A673 (cell line): ENCODE measurements at regions not wholly inside any gene's neighbourhood (a gene's known extent, or its start where the extent isn't known, plus 50 kb on each side); places are given as distances from the start of the nearest gene placed in this dataset.

Experiments
- BruUV-seq: library from RNA; stranded (reverse); fragments of 400-500 nt; replicated peaks from 2 replicates; lab custom pipeline; 2021; lab: Mats Ljungman, UMichigan
- CTCF ChIA-PET: fragments of 300-600 bp; sonication (Branson Sonifier 250); formaldehyde crosslinking; loops from one replicate; lab custom pipeline; 2022; ENCODE audit warnings: antibody characterized with exemption; lab: Charles Lee
- POLR2A ChIA-PET: fragments of 300-600 bp; sonication (Branson Sonifier 250); formaldehyde crosslinking; loops from one replicate; lab custom pipeline; 2022; ENCODE audit warnings: antibody characterized with exemption; ENCODE audit not compliant: low non-redundant PET; lab: Charles Lee
- DNase-seq: peaks from one replicate; pipeline ENCODE4 v3.0.0-alpha.2; 2015; ENCODE audit warnings: low spot score
- H3K27ac ChIP-seq: fragments of 200-600 bp; sonication (generic); 2 replicates; pipeline ENCODE4 v1.5.1; 2016; ENCODE audit warnings: mixed run types, low read depth, mild to moderate bottlenecking, mixed read lengths, antibody characterized with exemption, low read length; ENCODE audit not compliant: poor library complexity, severe bottlenecking
- H3K27me3 ChIP-seq: fragments of 200-600 bp; sonication (generic); replicated peaks from 2 replicates; pipeline ENCODE4 v1.6.1; 2017; ENCODE audit warnings: mixed run types, low read depth, mild to moderate bottlenecking, mixed read lengths, antibody characterized with exemption, low read length; ENCODE audit not compliant: insufficient read depth, poor library complexity
- H3K36me3 ChIP-seq: fragments of 200-600 bp; sonication (generic); 2 replicates; pipeline ENCODE4 v1.6.1; 2016; ENCODE audit warnings: mixed run types, mild to moderate bottlenecking, mixed read lengths, antibody characterized with exemption, low read length; ENCODE audit not compliant: insufficient read depth, poor library complexity, severe bottlenecking
- H3K4me1 ChIP-seq: fragments of 200-600 bp; sonication (generic); 2 replicates; pipeline ENCODE4 v1.6.1; 2017; ENCODE audit warnings: mixed run types, mild to moderate bottlenecking, mixed read lengths, antibody characterized with exemption, low read length; ENCODE audit not compliant: insufficient read depth, poor library complexity, severe bottlenecking
- H3K4me3 ChIP-seq: fragments of 200-600 bp; sonication (generic); 2 replicates; pipeline ENCODE4 v1.5.1; 2016; ENCODE audit warnings: low read depth, mixed run types, mild to moderate bottlenecking, mixed read lengths, low read length; ENCODE audit not compliant: poor library complexity, severe bottlenecking
- H3K9me3 ChIP-seq: fragments of 200-600 bp; sonication (generic); 2 replicates; pipeline ENCODE4 v1.6.1; 2016; ENCODE audit warnings: mixed run types, low read depth, mild to moderate bottlenecking, mixed read lengths, antibody characterized with exemption, low read length; ENCODE audit not compliant: poor library complexity, severe bottlenecking
- EZH2 ChIP-seq: fragments of 200-600 bp; sonication (generic); IDR thresholded peaks from 2 replicates; pipeline ENCODE4 v1.6.1; 2017; ENCODE audit warnings: borderline replicate concordance, low read depth, mild to moderate bottlenecking, mixed read lengths, antibody characterized with exemption, low read length; ENCODE audit not compliant: poor library complexity, severe bottlenecking
- intact Hi-C: fragments of 100-400 bp; cut with micrococcal nuclease; formaldehyde crosslinking; loops from one replicate; pipeline ENCODE4 v1.10.0; 2022; ENCODE audit not compliant: unreplicated experiment
- TF ChIP-seq, protein P1 (sequence below): fragments of 300-800, 200-600 bp; sonication (generic); conservative IDR thresholded peaks from 2 replicates; pipeline ENCODE4 v1.5.1; 2017; ENCODE audit warnings: low read depth, mild to moderate bottlenecking, antibody characterized with exemption, low read length, moderate library complexity, mixed read lengths

DNA sequence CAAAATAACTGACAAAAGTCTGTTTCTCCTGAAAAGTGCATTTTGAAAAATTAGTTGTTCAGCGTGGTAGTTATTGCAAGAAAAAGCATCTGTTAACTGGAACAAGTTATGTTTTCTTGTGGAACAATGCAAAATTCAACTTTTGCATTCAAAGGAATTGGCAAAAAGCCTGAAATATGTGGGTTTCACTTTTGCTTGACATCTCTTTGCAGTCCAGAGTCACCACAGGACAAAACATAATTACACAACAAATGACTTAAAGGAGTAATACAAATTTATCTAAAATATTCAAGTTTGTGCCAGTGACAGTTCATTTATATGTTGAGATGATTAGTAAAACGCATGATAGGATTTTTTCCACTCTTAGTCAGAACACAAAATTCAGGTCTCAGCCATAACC lies 96.3 kb upstream of the P2RY1 start:
- BruUV-seq = no TSS peak
- Histone ChIP-seq H3K4me3 (no peak overlapping the region), H3K27ac (no peak overlapping the region), H3K4me1 (peaks cover 3% of the 10 kb centered on the region), H3K27me3 (no peaks in the 10 kb centered on the region), H3K36me3 (no peaks in the 10 kb centered on the region), H3K9me3 (peaks cover 3% of the 10 kb centered on the region)
- CTCF ChIA-PET = no interaction called here
- POLR2A ChIA-PET = no interaction called here
- intact Hi-C loops = no loop called here
- TF ChIP-seq EZH2 = no peak
- no peak for DNase-seq

DNA sequence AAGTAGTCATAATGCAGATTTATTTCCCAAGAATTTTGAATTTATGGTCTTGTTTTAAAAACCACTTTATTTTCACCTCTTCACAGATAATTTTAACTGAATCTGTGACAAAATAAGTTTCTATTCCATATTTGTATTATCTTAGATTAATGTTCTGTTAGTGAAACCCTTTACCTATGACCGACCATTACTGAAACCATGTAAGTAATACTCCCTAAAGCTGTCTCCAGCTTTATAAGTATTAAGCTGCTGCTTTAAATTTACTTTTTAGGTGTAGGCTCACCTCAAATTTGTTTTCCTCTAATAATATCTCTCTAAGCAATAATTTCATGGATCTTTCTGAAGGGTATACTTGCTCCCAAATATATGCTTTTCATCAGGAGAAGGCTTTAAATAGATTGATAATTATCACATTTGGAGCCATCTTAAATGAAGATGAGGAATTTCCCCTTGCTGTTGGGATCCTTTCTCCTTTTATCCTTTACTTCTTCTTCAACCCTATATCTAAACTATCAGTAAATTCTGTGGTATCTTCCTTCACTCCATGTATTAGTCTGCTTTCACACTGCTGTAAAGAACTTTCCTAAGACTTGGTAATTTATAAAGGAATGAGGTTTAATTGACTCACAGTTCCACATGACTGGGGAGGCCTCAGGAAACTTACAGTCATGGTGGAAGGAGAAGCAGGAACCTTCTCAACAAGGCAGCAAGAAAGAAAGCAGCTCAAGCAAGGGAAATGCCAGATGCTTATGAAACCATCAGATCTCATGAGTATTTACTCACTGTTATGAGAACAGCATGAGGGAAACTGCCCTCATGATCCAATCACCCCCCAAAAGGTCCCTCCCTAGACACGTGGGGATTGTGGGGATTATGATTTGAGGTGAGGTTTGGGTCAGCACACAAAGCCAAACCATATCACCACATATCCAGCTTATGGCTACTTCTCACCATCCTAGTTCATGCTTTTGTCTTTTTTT lies 92.3 kb upstream of the P2RY1 start:
- Histone ChIP-seq H3K27ac (no peak overlapping the region), H3K4me1 (peaks cover 7% of the 10 kb centered on the region), H3K4me3 (no peak overlapping the region), H3K27me3 (no peaks in the 10 kb centered on the region), H3K36me3 (no peaks in the 10 kb centered on the region), H3K9me3 (peaks cover 3% of the 10 kb centered on the region)
- BruUV-seq = no TSS peak
- TF ChIP-seq, protein P1, sequence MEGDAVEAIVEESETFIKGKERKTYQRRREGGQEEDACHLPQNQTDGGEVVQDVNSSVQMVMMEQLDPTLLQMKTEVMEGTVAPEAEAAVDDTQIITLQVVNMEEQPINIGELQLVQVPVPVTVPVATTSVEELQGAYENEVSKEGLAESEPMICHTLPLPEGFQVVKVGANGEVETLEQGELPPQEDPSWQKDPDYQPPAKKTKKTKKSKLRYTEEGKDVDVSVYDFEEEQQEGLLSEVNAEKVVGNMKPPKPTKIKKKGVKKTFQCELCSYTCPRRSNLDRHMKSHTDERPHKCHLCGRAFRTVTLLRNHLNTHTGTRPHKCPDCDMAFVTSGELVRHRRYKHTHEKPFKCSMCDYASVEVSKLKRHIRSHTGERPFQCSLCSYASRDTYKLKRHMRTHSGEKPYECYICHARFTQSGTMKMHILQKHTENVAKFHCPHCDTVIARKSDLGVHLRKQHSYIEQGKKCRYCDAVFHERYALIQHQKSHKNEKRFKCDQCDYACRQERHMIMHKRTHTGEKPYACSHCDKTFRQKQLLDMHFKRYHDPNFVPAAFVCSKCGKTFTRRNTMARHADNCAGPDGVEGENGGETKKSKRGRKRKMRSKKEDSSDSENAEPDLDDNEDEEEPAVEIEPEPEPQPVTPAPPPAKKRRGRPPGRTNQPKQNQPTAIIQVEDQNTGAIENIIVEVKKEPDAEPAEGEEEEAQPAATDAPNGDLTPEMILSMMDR = no peak
- TF ChIP-seq EZH2 = no peak
- ChIA-PET CTCF (no interaction called here), POLR2A (no interaction called here)
- intact Hi-C loops = no loop called here
- DNase-seq = no peak

DNA sequence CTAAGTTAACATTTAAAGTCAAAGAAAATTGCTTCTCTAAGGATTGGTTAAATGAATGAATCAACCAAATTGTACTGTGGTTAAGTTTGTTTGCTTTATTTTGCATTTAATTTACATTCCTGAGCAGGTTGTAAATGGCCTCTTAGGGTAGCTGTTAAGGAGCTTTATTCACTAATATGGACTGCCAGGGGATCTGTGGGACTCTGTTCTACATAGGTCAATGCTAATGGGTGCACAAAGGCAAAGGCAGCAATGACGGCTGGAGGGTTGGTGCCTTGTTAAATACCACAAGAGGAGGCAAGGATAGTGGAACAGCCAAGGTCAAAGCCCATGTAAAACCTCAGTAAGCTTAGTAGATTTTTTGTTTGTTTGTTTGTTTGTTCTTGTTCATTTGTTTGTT lies 89.3 kb upstream of the P2RY1 start:
- Histone ChIP-seq H3K9me3 (peaks cover 22% of the 10 kb centered on the region), H3K27me3 (no peaks in the 10 kb centered on the region), H3K27ac (no peak overlapping the region), H3K36me3 (no peaks in the 10 kb centered on the region), H3K4me3 (no peak overlapping the region), H3K4me1 (peaks cover 7% of the 10 kb centered on the region)
- POLR2A ChIA-PET = no interaction called here
- CTCF ChIA-PET = no interaction called here
- intact Hi-C loops = no loop called here
- DNase-seq = no peak
- no peak for TF ChIP-seq EZH2
- TF ChIP-seq, protein P1 = no peak
- BruUV-seq = no TSS peak
